CD4-positive, alpha-beta T cell treated with Interleukin-1 beta for 1 hour (primary cell): ENCODE measurements at regions not wholly inside any gene's neighbourhood (a gene's known extent, or its start where the extent isn't known, plus 50 kb on each side); places are given as distances from the start of the nearest gene placed in this dataset.
"Not testable (repeated sequence)": the region's sequence is repeated elsewhere in the genome, so short reads cannot be mapped to it uniquely, and the experiment has no call there.

Source experiments
- DNase-seq, 2 donors: peaks; one replicate each; pipeline ENCODE4 v3.0.0-alpha.2; 2020 to 2022

- DNase-seq: no peak
These were observed 128.6 kb upstream of the PTPRZ1 start for GRCh38 chr7:121744319-121744718.

GRCh38 chr7:121741896-121742295, 131.1 kb upstream of the PTPRZ1 start:
- no peak for DNase-seq

- DNase-seq: no peak
These were observed 133.5 kb upstream of the PTPRZ1 start for GRCh38 chr7:121739465-121739864.

- no peak for DNase-seq
These were observed 142.1 kb upstream of the PTPRZ1 start for GRCh38 chr7:121730869-121731268.

- no peak for DNase-seq
These were observed 158.2 kb upstream of the PTPRZ1 start for GRCh38 chr7:121714559-121715303.

GRCh38 chr7:121712961-121713360, 160.0 kb upstream of the PTPRZ1 start:
- DNase-seq: not testable (repeated sequence)

- no peak for DNase-seq
These were observed 175.1 kb upstream of the PTPRZ1 start for GRCh38 chr7:121697731-121698316.

- DNase-seq: no peak
These were observed 176.0 kb upstream of the PTPRZ1 start for GRCh38 chr7:121696954-121697353.

GRCh38 chr7:121689749-121690148, 183.2 kb upstream of the PTPRZ1 start:
- DNase-seq: no peak

- DNase-seq: no peak
These were observed 191.3 kb upstream of the PTPRZ1 start for GRCh38 chr7:121681700-121682099.

GRCh38 chr7:121676168-121676567, 196.8 kb upstream of the PTPRZ1 start:
- DNase-seq: no peak

- not testable (repeated sequence) for DNase-seq
These were observed 198.5 kb upstream of the PTPRZ1 start for GRCh38 chr7:121674455-121674854.

GRCh38 chr7:121669144-121669543, 203.8 kb upstream of the PTPRZ1 start:
- DNase-seq: no peak

GRCh38 chr7:121666306-121666705, 206.7 kb upstream of the PTPRZ1 start:
- DNase-seq: no peak

- DNase-seq: no peak
These were observed 229.6 kb upstream of the PTPRZ1 start for GRCh38 chr7:121643320-121643719.

GRCh38 chr7:121639705-121640104, 233.3 kb upstream of the PTPRZ1 start:
- no peak for DNase-seq

GRCh38 chr7:121638286-121638685, 234.7 kb upstream of the PTPRZ1 start:
- DNase-seq: no peak

- DNase-seq: no peak
These were observed 238.2 kb upstream of the FAM3C start for GRCh38 chr7:121634356-121634755.

- no peak for DNase-seq
These were observed 237.1 kb upstream of the FAM3C start for GRCh38 chr7:121633186-121633585.

GRCh38 chr7:121624958-121625357, 228.8 kb upstream of the FAM3C start:
- DNase-seq: no peak

- DNase-seq: no peak
These were observed 227.2 kb upstream of the FAM3C start for GRCh38 chr7:121623130-121623872.

- DNase-seq: no peak
These were observed 225.8 kb upstream of the FAM3C start for GRCh38 chr7:121621937-121622336.

GRCh38 chr7:121620953-121621606, 225.0 kb upstream of the FAM3C start:
- no peak for DNase-seq

GRCh38 chr7:121620206-121620605, 224.1 kb upstream of the FAM3C start:
- DNase-seq: no peak
